ENCODE measurements at regions not wholly inside any gene's neighbourhood (a gene's known extent, or its start where the extent isn't known, plus 50 kb on each side); places are given as distances from the start of the nearest gene placed in this dataset.

DNA sequence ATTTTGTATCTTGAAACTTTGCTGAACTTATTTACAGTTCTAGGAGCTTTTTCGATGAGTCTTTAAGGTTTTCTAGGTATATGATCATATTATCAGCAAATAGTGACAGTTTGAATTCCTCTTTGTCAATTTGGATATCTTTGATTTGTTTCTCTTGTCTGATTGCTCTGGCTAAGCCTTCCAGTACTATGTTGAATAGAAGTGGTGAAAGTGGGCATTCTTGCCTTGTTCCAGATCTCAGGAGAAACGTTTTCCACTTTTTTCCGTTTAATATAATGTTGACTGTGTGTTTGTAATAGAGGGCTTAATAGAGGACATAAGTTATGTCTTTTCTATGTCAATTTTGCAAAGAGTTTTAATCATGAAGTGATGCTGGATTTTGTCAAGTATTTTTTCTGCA, 124.3 kb downstream of the ZNF280B start:
- no TSS peak for BruUV-seq (replicated peaks)

DNA sequence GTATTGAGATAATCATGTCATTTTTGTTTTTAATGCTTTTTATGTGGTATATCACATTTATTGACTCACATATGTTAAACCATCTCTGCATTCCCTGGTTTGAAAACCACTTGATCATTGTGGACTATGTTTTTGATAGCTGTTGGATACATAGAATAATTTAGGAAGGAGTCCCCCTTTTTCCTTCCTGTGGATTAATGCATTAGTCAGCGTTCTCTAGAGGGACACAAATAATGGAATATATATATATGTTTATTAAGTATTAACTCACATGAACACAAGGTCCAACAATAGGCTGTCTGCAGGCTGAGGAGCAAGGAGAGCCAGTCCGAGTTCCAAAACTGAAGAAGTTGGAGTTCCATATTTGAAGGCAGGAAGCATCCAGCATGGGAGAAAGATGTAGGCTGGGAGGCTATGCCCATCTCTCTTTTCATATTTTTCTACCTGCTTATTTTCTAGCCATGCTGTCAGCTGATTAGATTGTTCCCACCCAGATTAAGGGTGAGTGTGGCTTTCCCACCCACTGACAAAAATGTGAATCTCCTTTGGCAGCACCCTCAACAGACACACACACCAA, 123.8 kb downstream of the ZNF280B start:
- TF ChIP-seq EZH2phosphoT487 (IDR thresholded peaks at IDR 0.05; ENCODE audit: borderline replicate concordance, low read depth, low read length) = no peak
- TF ChIP-seq, protein P1, sequence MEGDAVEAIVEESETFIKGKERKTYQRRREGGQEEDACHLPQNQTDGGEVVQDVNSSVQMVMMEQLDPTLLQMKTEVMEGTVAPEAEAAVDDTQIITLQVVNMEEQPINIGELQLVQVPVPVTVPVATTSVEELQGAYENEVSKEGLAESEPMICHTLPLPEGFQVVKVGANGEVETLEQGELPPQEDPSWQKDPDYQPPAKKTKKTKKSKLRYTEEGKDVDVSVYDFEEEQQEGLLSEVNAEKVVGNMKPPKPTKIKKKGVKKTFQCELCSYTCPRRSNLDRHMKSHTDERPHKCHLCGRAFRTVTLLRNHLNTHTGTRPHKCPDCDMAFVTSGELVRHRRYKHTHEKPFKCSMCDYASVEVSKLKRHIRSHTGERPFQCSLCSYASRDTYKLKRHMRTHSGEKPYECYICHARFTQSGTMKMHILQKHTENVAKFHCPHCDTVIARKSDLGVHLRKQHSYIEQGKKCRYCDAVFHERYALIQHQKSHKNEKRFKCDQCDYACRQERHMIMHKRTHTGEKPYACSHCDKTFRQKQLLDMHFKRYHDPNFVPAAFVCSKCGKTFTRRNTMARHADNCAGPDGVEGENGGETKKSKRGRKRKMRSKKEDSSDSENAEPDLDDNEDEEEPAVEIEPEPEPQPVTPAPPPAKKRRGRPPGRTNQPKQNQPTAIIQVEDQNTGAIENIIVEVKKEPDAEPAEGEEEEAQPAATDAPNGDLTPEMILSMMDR (conservative IDR thresholded peaks at IDR 0.05; ENCODE audit: low read length) = no peak
- Histone ChIP-seq H3K36me3 (ENCODE audit: insufficient read depth, low read length) (no peaks in the 10 kb centered on the region), H3K4me3 (ENCODE audit: low read depth, low read length, poor library complexity, severe bottlenecking) (no peak overlapping the region), H3K79me2 (ENCODE audit: insufficient read depth, low read depth, low read length) (no peaks in the 10 kb centered on the region), H3K9me3 (ENCODE audit: low read length) (no peaks in the 10 kb centered on the region), H3K4me1 (ENCODE audit: insufficient read depth, low read length, poor library complexity, severe bottlenecking) (peaks cover 43% of the 10 kb centered on the region), H2AFZ (ENCODE audit: low read length) (no peak overlapping the region), H4K20me1 (ENCODE audit: insufficient read depth, low read length) (no peaks in the 10 kb centered on the region), H3K4me2 (ENCODE audit: low read length) (no peak overlapping the region), H3K9me2 (ENCODE audit: insufficient read depth, low read length) (no peaks in the 10 kb centered on the region), H3K27ac (ENCODE audit: low read depth, low read length, poor library complexity, severe bottlenecking) (no peak overlapping the region)
- no peak for DNase-seq (ENCODE audit: low spot score)
- BruUV-seq (replicated peaks) = no TSS peak
- intact Hi-C loops (cut with micrococcal nuclease; ENCODE audit: unreplicated experiment) = no loop called here
- POLR2A ChIA-PET = interaction anchor here (0.7 kb wide), 1 partner anchor 10 kb away, joined by 3 read pairs; no protein-coding TSS in a partner anchor
- CTCF ChIA-PET (ENCODE audit: unreplicated experiment) = no interaction called here

More for the DNA sequence above, 124.3 kb downstream of the ZNF280B start:
- no peak overlapping the region for H3K4me3 ChIP-seq (ENCODE audit: low read depth, low read length, poor library complexity, severe bottlenecking)
- no peak overlapping the region for H3K4me2 ChIP-seq (ENCODE audit: low read length)
- H3K27ac ChIP-seq (ENCODE audit: low read depth, low read length, poor library complexity, severe bottlenecking) = no peak overlapping the region
- H3K9me2 ChIP-seq (ENCODE audit: insufficient read depth, low read length) = no peaks in the 10 kb centered on the region
- no peaks in the 10 kb centered on the region for H4K20me1 ChIP-seq (ENCODE audit: insufficient read depth, low read length)
- no peak for DNase-seq (ENCODE audit: low spot score)
- POLR2A ChIA-PET = no interaction called here
- no peaks in the 10 kb centered on the region for H3K9me3 ChIP-seq (ENCODE audit: low read length)
- TF ChIP-seq EZH2phosphoT487 (IDR thresholded peaks at IDR 0.05; ENCODE audit: borderline replicate concordance, low read depth, low read length) = no peak
- TF ChIP-seq, protein P1 (conservative IDR thresholded peaks at IDR 0.05; ENCODE audit: low read length) = no peak
- H2AFZ ChIP-seq (ENCODE audit: low read length) = 0 out of 2 replicates have a peak overlapping the region, but pooled peaks have one; percentile 12
- H3K36me3 ChIP-seq (ENCODE audit: insufficient read depth, low read length) = no peaks in the 10 kb centered on the region
- intact Hi-C loops (cut with micrococcal nuclease; ENCODE audit: unreplicated experiment) = no loop called here
- H3K4me1 ChIP-seq (ENCODE audit: insufficient read depth, low read length, poor library complexity, severe bottlenecking) = peaks cover 48% of the 10 kb centered on the region
- H3K79me2 ChIP-seq (ENCODE audit: insufficient read depth, low read depth, low read length) = no peaks in the 10 kb centered on the region
- CTCF ChIA-PET (ENCODE audit: unreplicated experiment) = no interaction called here

DNA sequence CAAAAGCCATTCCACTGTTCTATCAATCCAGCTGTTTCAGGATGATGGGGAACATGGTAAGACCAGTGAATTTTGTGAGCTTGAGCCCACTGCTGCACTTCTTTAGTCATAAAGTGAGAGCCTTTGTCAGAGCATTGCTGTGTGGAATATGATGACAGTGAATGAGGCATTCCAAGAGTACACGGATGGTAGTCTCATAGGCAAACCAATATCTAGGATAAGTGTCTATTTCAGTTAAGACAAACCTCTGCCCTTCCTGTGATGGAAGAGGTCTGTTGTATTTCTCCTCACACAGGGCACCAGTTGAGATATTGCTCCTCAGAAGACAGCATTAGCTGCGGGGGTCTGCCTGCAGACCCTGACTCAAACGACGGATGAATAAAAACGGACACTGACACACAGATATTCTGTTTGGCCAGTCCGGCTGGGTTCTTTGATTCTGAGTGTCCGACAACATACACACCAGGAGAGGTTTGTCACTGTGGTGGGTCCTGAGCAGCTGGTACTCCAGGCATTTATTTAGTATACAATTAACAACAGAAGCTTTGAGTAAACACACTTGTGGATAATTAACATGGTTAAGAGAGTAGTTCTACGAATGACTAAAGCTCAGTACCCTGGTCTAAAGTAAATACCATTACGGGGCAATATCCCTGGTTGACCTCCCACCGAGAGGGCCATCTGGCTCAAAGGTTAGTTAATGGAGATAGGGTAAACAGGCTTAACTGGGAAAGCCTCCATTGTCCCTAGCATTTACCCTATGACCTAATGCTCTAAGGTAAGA, 121.7 kb downstream of the ZNF280B start:
- ChIA-PET CTCF (ENCODE audit: unreplicated experiment) (interaction anchor here (0.5 kb wide), 1 partner anchor 18 kb away, joined by 3 read pairs; no protein-coding TSS in a partner anchor), POLR2A (no interaction called here)
- TF ChIP-seq, protein P1 (conservative IDR thresholded peaks at IDR 0.05; ENCODE audit: low read length) = no peak
- TF ChIP-seq EZH2phosphoT487 (IDR thresholded peaks at IDR 0.05; ENCODE audit: borderline replicate concordance, low read depth, low read length) = no peak
- Histone ChIP-seq H3K27ac (ENCODE audit: low read depth, low read length, poor library complexity, severe bottlenecking) (no peak overlapping the region), H3K4me1 (ENCODE audit: insufficient read depth, low read length, poor library complexity, severe bottlenecking) (peaks cover 23% of the 10 kb centered on the region), H3K4me2 (ENCODE audit: low read length) (no peak overlapping the region), H3K4me3 (ENCODE audit: low read depth, low read length, poor library complexity, severe bottlenecking) (no peak overlapping the region), H3K36me3 (ENCODE audit: insufficient read depth, low read length) (no peaks in the 10 kb centered on the region), H3K79me2 (ENCODE audit: insufficient read depth, low read depth, low read length) (no peaks in the 10 kb centered on the region), H3K9me2 (ENCODE audit: insufficient read depth, low read length) (no peaks in the 10 kb centered on the region), H3K9me3 (ENCODE audit: low read length) (no peaks in the 10 kb centered on the region), H4K20me1 (ENCODE audit: insufficient read depth, low read length) (no peaks in the 10 kb centered on the region), H2AFZ (ENCODE audit: low read length) (no peak overlapping the region)
- intact Hi-C loops (cut with micrococcal nuclease; ENCODE audit: unreplicated experiment) = no loop called here
- no peak for DNase-seq (ENCODE audit: low spot score)
- BruUV-seq (replicated peaks) = no TSS peak
